ENCODE measurements at regions not wholly inside any gene's neighbourhood (a gene's known extent, or its start where the extent isn't known, plus 50 kb on each side); places are given as distances from the start of the nearest gene placed in this dataset.

- no peak for TF ChIP-seq SUZ12 (IDR thresholded peaks at IDR 0.05)
- no peak for TF ChIP-seq L3MBTL2 (conservative IDR thresholded peaks at IDR 0.05)
- no peak for TF ChIP-seq FOXK2 (IDR thresholded peaks at IDR 0.05)
- TF ChIP-seq FOXA1 (IDR thresholded peaks at IDR 0.05), result no peak
- TF ChIP-seq BHLHE40 (IDR thresholded peaks at IDR 0.05; ENCODE audit: borderline replicate concordance), result no peak
- no peak for TF ChIP-seq TARDBP (IDR thresholded peaks at IDR 0.05)
- TF ChIP-seq HDGF (IDR thresholded peaks at IDR 0.05; ENCODE audit: borderline replicate concordance), result no peak
- no peak for TF ChIP-seq PKNOX1 (IDR thresholded peaks at IDR 0.05)
- TF ChIP-seq ZNF384 (IDR thresholded peaks at IDR 0.05), result no peak
- no peak for TF ChIP-seq ARNT (IDR thresholded peaks at IDR 0.05)
- no peak for TF ChIP-seq ELF4 (IDR thresholded peaks at IDR 0.05)
- no peak for TF ChIP-seq FOXM1 (IDR thresholded peaks at IDR 0.05; ENCODE audit: borderline replicate concordance)
- no peak for TF ChIP-seq SP1 (IDR thresholded peaks at IDR 0.05)
- no peak for TF ChIP-seq LEF1 (IDR thresholded peaks at IDR 0.05; ENCODE audit: borderline replicate concordance)
Observed at GRCh38 chrX:104372547-104372946, 117.8 kb upstream of the ESX1 start.

All from HEK293T (cell line).